HG02642 (cell line): ENCODE measurements at regions not wholly inside any gene's neighbourhood (a gene's known extent, or its start where the extent isn't known, plus 50 kb on each side); places are given as distances from the start of the nearest gene placed in this dataset.
"Not testable (repeated sequence)": the region's sequence is repeated elsewhere in the genome, so short reads cannot be mapped to it uniquely, and the experiment has no call there.

ENCODE experiments used
- ATAC-seq: cut with Tn5 transposase; IDR thresholded peaks from one replicate; pipeline ENCODE4 v1.9.1; 2021; ENCODE audit warnings: mild to moderate bottlenecking; ENCODE audit not compliant: unreplicated experiment, poor library complexity

GRCh38 chr21:6058997-6059396 lies 4462.4 kb upstream of the TPTE start:
- ATAC-seq = not testable (repeated sequence)

- not testable (repeated sequence) for ATAC-seq
Observed at GRCh38 chr21:6060054-6060681, 4461.2 kb upstream of the TPTE start.

GRCh38 chr21:6066320-6066985 lies 4454.9 kb upstream of the TPTE start:
- not testable (repeated sequence) for ATAC-seq

- not testable (repeated sequence) for ATAC-seq
Observed at GRCh38 chr21:6068098-6068831, 4453.1 kb upstream of the TPTE start.

- not testable (repeated sequence) for ATAC-seq
Observed at GRCh38 chr21:6070213-6070612, 4451.2 kb upstream of the TPTE start.

GRCh38 chr21:6072691-6073090 lies 4448.7 kb upstream of the TPTE start:
- not testable (repeated sequence) for ATAC-seq

GRCh38 chr21:6073993-6074705 lies 4447.2 kb upstream of the TPTE start:
- ATAC-seq = not testable (repeated sequence)

- ATAC-seq = not testable (repeated sequence)
Observed at GRCh38 chr21:6074935-6075334, 4446.4 kb upstream of the TPTE start.

- ATAC-seq = not testable (repeated sequence)
Observed at GRCh38 chr21:6075627-6076208, 4445.7 kb upstream of the TPTE start.

GRCh38 chr21:6077358-6077757 lies 4444.0 kb upstream of the TPTE start:
- ATAC-seq = not testable (repeated sequence)

- ATAC-seq = not testable (repeated sequence)
Observed at GRCh38 chr21:6078902-6079301, 4442.5 kb upstream of the TPTE start.

GRCh38 chr21:6080941-6081655 lies 4440.3 kb upstream of the TPTE start:
- ATAC-seq = not testable (repeated sequence)

- ATAC-seq = not testable (repeated sequence)
Observed at GRCh38 chr21:6082166-6082565, 4439.2 kb upstream of the TPTE start.

GRCh38 chr21:6083574-6084120 lies 4437.7 kb upstream of the TPTE start:
- ATAC-seq = not testable (repeated sequence)

GRCh38 chr21:6086038-6086437 lies 4435.3 kb upstream of the TPTE start:
- not testable (repeated sequence) for ATAC-seq

- not testable (repeated sequence) for ATAC-seq
Observed at GRCh38 chr21:6087579-6088178, 4433.7 kb upstream of the TPTE start.

- ATAC-seq = not testable (repeated sequence)
Observed at GRCh38 chr21:6090286-6090908, 4431.0 kb upstream of the TPTE start.

- not testable (repeated sequence) for ATAC-seq
Observed at GRCh38 chr21:6091335-6092027, 4429.9 kb upstream of the TPTE start.
